Upper lobe of right lung (tissue), 1 donor: ENCODE measurements at regions not wholly inside any gene's neighbourhood (a gene's known extent, or its start where the extent isn't known, plus 50 kb on each side); places are given as distances from the start of the nearest gene placed in this dataset.

ENCODE experiments used
- ATAC-seq: fragments of 200-7000 bp; cut with Tn5 transposase; one replicate; pipeline ENCODE4 v1.9.1; 2020; ENCODE audit warnings: mild to moderate bottlenecking, moderate library complexity
- DNase-seq: peaks from one replicate; pipeline ENCODE4 v3.0.0-alpha.2; 2020
- H3K27ac ChIP-seq: fragments of 200-600 bp; one replicate; pipeline ENCODE4 v1.8.0; 2022
- H3K27me3 ChIP-seq: fragments of 200-600 bp; one replicate; pipeline ENCODE4 v1.8.0; 2022; ENCODE audit warnings: mild to moderate bottlenecking
- H3K36me3 ChIP-seq: fragments of 200-600 bp; one replicate; pipeline ENCODE4 v1.8.0; 2022
- H3K4me1 ChIP-seq: fragments of 200-600 bp; one replicate; pipeline ENCODE4 v1.8.0; 2022
- H3K4me3 ChIP-seq: fragments of 200-600 bp; one replicate; pipeline ENCODE4 v1.8.0; 2022; ENCODE audit warnings: mild to moderate bottlenecking
- H3K9me3 ChIP-seq: fragments of 200-600 bp; one replicate; pipeline ENCODE4 v1.8.0; 2022
- CTCF ChIP-seq: fragments of 200-600 bp; IDR thresholded peaks from one replicate; pipeline ENCODE4 v1.8.0; 2022; ENCODE audit warnings: antibody characterized with exemption
- intact Hi-C: fragments of 100-400 bp; cut with DNase I; formaldehyde crosslinking; loops from one replicate; pipeline ENCODE4 v1.11.0; 2022
- donor health status: DM: no; HTN: yes; CAD: no; lungs with severe emphysema.

- no peaks in the 10 kb centered on the region for H3K9me3 ChIP-seq
- TF ChIP-seq CTCF, result no peak
- no peak overlapping the region for H3K27ac ChIP-seq
- ATAC-seq, result no peak
- H3K36me3 ChIP-seq, result no peaks in the 10 kb centered on the region
- H3K4me1 ChIP-seq, result no peaks in the 10 kb centered on the region
- intact Hi-C loops, result no loop called here
- no peak for DNase-seq
- H3K4me3 ChIP-seq, result no peak overlapping the region
- H3K27me3 ChIP-seq, result no peaks in the 10 kb centered on the region
Observed at GRCh38 chr3:154987846-154988245, 92.3 kb upstream of the MME start.

DNA sequence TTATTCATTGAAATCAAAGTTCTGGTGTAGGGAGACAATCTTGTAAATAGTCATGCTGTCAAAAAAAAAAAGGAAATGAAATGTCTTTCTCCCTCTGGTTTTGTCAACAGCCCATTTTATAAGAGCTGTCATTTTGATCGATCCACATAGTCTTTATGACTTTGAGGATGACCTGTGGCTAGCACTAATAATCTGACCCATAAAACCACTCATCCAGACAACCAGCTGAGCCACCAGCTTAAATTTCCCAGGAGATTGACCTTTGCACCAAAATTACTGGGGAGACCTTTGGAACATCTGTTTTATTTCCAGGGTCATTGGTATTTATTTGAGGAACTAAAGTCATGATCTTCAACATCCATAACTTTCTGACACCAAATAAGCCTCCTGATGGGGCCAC lies 98.5 kb upstream of the MME start:
- no peak for ATAC-seq
- intact Hi-C loops, result no loop called here
- no peaks in the 10 kb centered on the region for H3K9me3 ChIP-seq

GRCh38 chr3:154981201-154981600 lies 98.9 kb upstream of the MME start:
- Histone ChIP-seq H3K27me3 (no peaks in the 10 kb centered on the region), H3K4me3 (no peak overlapping the region), H3K27ac (no peak overlapping the region), H3K36me3 (no peaks in the 10 kb centered on the region), H3K4me1 (no peaks in the 10 kb centered on the region), H3K9me3 (no peaks in the 10 kb centered on the region)
- no peak for TF ChIP-seq CTCF
- ATAC-seq, result no peak
- DNase-seq, result no peak
- intact Hi-C loops, result no loop called here

More for the DNA sequence above, 98.5 kb upstream of the MME start:
- Histone ChIP-seq H3K27me3 (no peaks in the 10 kb centered on the region), H3K36me3 (no peaks in the 10 kb centered on the region), H3K4me1 (no peaks in the 10 kb centered on the region), H3K4me3 (no peak overlapping the region), H3K27ac (no peak overlapping the region)
- DNase-seq, result no peak
- TF ChIP-seq CTCF, result no peak

GRCh38 chr3:154979331-154979730 lies 100.8 kb upstream of the MME start:
- intact Hi-C loops, result no loop called here
- Histone ChIP-seq H3K9me3 (no peaks in the 10 kb centered on the region), H3K4me3 (no peak overlapping the region), H3K4me1 (no peaks in the 10 kb centered on the region), H3K27ac (no peak overlapping the region), H3K36me3 (no peaks in the 10 kb centered on the region), H3K27me3 (no peaks in the 10 kb centered on the region)
- DNase-seq (no peak), ATAC-seq (peak; percentile 45)
- no peak for TF ChIP-seq CTCF

DNA sequence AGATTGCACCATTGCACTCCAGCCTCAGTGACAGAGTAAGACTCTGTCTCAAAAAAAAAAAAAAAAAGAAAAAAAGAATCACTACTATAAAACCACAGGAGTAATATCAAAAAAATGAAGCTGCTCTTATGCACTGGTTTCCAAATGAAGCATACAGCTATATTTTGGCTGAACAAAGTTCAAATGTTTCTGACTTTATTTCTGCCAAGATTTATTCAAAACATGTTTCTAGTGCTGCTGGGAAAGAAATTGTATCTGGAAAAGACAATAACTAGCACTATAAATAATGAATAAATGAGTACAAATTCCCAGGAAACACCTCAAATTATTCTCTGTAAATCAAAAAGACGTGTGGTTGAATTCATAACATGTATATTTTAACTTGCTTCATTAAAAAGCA lies 102.5 kb upstream of the MME start:
- intact Hi-C loops, result no loop called here
- no peaks in the 10 kb centered on the region for H3K27me3 ChIP-seq
- TF ChIP-seq CTCF, result no peak
- H3K4me3 ChIP-seq, result no peak overlapping the region
- no peaks in the 10 kb centered on the region for H3K36me3 ChIP-seq
- H3K9me3 ChIP-seq, result no peaks in the 10 kb centered on the region
- ATAC-seq (no peak), DNase-seq (no peak)
- H3K27ac ChIP-seq, result no peak overlapping the region
- no peaks in the 10 kb centered on the region for H3K4me1 ChIP-seq
